ENCODE measurements at regions not wholly inside any gene's neighbourhood (a gene's known extent, or its start where the extent isn't known, plus 50 kb on each side); places are given as distances from the start of the nearest gene placed in this dataset.

GRCh38 chr21:35406635-35407034, 357.5 kb upstream of the RUNX1 start:
- 53% methylated on average over 6 of the region's 6 CpGs for WGBS (ENCODE audit: missing lambda C conversion rate)
- ATAC-seq: no peak
- no peaks in the 10 kb centered on the region for H3K9me3 ChIP-seq
- no peak overlapping the region for H3K27ac ChIP-seq
- DNase-seq (ENCODE audit: low read depth in 1 of 2, low spot score in 1 of 2): no peak
- no peak overlapping the region for H3K4me2 ChIP-seq
- H3K4me1 ChIP-seq: no peaks in the 10 kb centered on the region
- ChIA-PET POLR2A (no interaction called here), CTCF (no interaction called here)
- no peak for FAIRE-seq
- no peak overlapping the region for H3K4me3 ChIP-seq
- no peak for TF ChIP-seq CHD2 (IDR thresholded peaks at IDR 0.05; ENCODE audit: low read length, partially characterized antibody)
- TF ChIP-seq HOXB5 (CRISPR knock-in tag; IDR thresholded peaks at IDR 0.05): no peak
- no peak for TF ChIP-seq MAFK (IDR thresholded peaks at IDR 0.05; ENCODE audit: partially characterized antibody)
- no peak for TF ChIP-seq PBX3 (IDR thresholded peaks at IDR 0.05)

GRCh38 chr21:35405981-35406380, 356.9 kb upstream of the RUNX1 start:
- H3K4me3 ChIP-seq: no peak overlapping the region
- no peaks in the 10 kb centered on the region for H3K9me3 ChIP-seq

GRCh38 chr21:35404247-35404646, 355.1 kb upstream of the RUNX1 start:
- ChIA-PET CTCF (interaction anchor here (1.9 kb wide), 1 partner anchor 353 kb away, joined by 5 read pairs; no protein-coding TSS in a partner anchor), POLR2A (no interaction called here)
- TF ChIP-seq FOXS1 (CRISPR knock-in tag; IDR thresholded peaks at IDR 0.05): no peak
- no peak for TF ChIP-seq EHF (CRISPR knock-in tag; IDR thresholded peaks at IDR 0.05)
- TF ChIP-seq KDM5A (IDR thresholded peaks at IDR 0.05): no peak
- no peak for TF ChIP-seq HOXB5 (CRISPR knock-in tag; IDR thresholded peaks at IDR 0.05)
- TF ChIP-seq ZNF302 (CRISPR knock-in tag; IDR thresholded peaks at IDR 0.05): no peak
- Histone ChIP-seq H3K27ac (no peak overlapping the region), H3K4me3 (no peak overlapping the region), H3K9me3 (no peaks in the 10 kb centered on the region), H3K4me2 (no peak overlapping the region), H3K4me1 (peaks cover 1% of the 10 kb centered on the region; the same call in 1 of the 3 replicates)
- WGBS (ENCODE audit: missing lambda C conversion rate): 46% methylated on average over 3 of the region's 3 CpGs
- FAIRE-seq: no peak
- no peak for DNase-seq (ENCODE audit: low read depth in 1 of 2, low spot score in 1 of 2)
- ATAC-seq: no peak

More at GRCh38 chr21:35405981-35406380, 356.9 kb upstream of the RUNX1 start:
- no peak for DNase-seq (ENCODE audit: low read depth in 1 of 2, low spot score in 1 of 2)
- no peak for ATAC-seq
- Histone ChIP-seq H3K4me2 (no peak overlapping the region), H3K27ac (no peak overlapping the region), H3K4me1 (no peaks in the 10 kb centered on the region)
- FAIRE-seq: no peak
- no peak for TF ChIP-seq E2F6 (IDR thresholded peaks at IDR 0.05; ENCODE audit: borderline replicate concordance, low read depth)
- no peak for TF ChIP-seq SREBF2 (IDR thresholded peaks at IDR 0.05)
- no peak for TF ChIP-seq HDAC2 (IDR thresholded peaks at IDR 0.05)
- no peak for TF ChIP-seq EHF (CRISPR knock-in tag; IDR thresholded peaks at IDR 0.05)
- TF ChIP-seq EHMT2 (IDR thresholded peaks at IDR 0.05; ENCODE audit: low read depth): no peak
- no peak for TF ChIP-seq PHF8 (IDR thresholded peaks at IDR 0.05; ENCODE audit: borderline replicate concordance, low read depth)
- TF ChIP-seq HOXB13 (CRISPR knock-in tag; IDR thresholded peaks at IDR 0.05; ENCODE audit: low read depth): no peak
- TF ChIP-seq ZC3H11A (IDR thresholded peaks at IDR 0.05): no peak
- TF ChIP-seq NFE2L2 (conservative IDR thresholded peaks at IDR 0.05; ENCODE audit: low read length): no peak
- TF ChIP-seq JUN (IDR thresholded peaks at IDR 0.05): no peak
- TF ChIP-seq FOSB (CRISPR knock-in tag; IDR thresholded peaks at IDR 0.05): no peak
- TF ChIP-seq HES2 (IDR thresholded peaks at IDR 0.05): no peak
- TF ChIP-seq FOSL2 (IDR thresholded peaks at IDR 0.05): no peak
- TF ChIP-seq FOSL2 (CRISPR knock-in tag; IDR thresholded peaks at IDR 0.05): no peak
- TF ChIP-seq RFX5 (IDR thresholded peaks at IDR 0.05): no peak
- TF ChIP-seq RARB (CRISPR knock-in tag; IDR thresholded peaks at IDR 0.05): no peak
- TF ChIP-seq ZNF302 (CRISPR knock-in tag; IDR thresholded peaks at IDR 0.05): no peak
- no peak for TF ChIP-seq FOXS1 (CRISPR knock-in tag; IDR thresholded peaks at IDR 0.05)
- no peak for TF ChIP-seq NPAS2 (CRISPR knock-in tag; IDR thresholded peaks at IDR 0.05; ENCODE audit: borderline replicate concordance)
- TF ChIP-seq MYC (IDR thresholded peaks at IDR 0.05; ENCODE audit: borderline replicate concordance, low read length): no peak
- ChIA-PET CTCF (interaction anchor here (1.9 kb wide), 1 partner anchor 355 kb away, joined by 5 read pairs; no protein-coding TSS in a partner anchor), POLR2A (no interaction called here)

All from A549 (cell line).